ENCODE measurements at regions not wholly inside any gene's neighbourhood (a gene's known extent, or its start where the extent isn't known, plus 50 kb on each side); places are given as distances from the start of the nearest gene placed in this dataset.
"Not testable (repeated sequence)": the region's sequence is repeated elsewhere in the genome, so short reads cannot be mapped to it uniquely, and the experiment has no call there.

DNA sequence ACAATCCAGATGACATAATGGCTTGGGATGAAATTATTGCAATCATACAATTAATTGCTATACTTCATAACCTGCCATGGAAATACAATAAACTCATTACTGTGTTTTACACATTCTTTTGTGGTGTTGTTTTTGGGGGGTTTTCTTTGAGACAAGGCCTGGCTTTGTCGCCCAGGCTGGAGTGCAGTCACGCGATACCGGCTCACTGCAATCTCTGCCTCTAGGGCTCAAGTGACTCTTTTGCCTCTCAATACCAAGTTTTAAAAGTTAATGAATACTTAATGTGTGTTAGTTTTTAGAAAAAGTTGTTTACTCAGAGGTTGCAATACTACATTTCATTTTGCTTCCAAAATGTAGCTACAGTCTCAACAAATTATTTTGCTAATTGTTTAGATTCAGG lies 598.4 kb downstream of the CHSY3 start:
- Histone ChIP-seq H2AFZ (ENCODE audit: insufficient read depth, low read depth, low read length, poor library complexity, severe bottlenecking) (no peak overlapping the region), H3K79me2 (ENCODE audit: insufficient read depth, low read length) (no peaks in the 10 kb centered on the region), H3K4me1 (ENCODE audit: control insufficient read depth in 1 of 2, insufficient read depth in 2 of 2, low read length in 2 of 2) (no peaks in the 10 kb centered on the region), H3K36me3 (replicated peaks in 1 of 2; ENCODE audit: control insufficient read depth in 1 of 2, insufficient read depth in 2 of 2, low read length in 2 of 2) (no peaks in the 10 kb centered on the region), H3K27me3 (ENCODE audit: control insufficient read depth in 2 of 2, insufficient read depth in 2 of 2, low read length in 2 of 2) (no peaks in the 10 kb centered on the region), H3K4me3 (replicated peaks in 1 of 3; ENCODE audit: low read depth in 2 of 3, low read length in 3 of 3) (no peak overlapping the region), H3K9ac (ENCODE audit: insufficient read depth, low read length, poor library complexity, severe bottlenecking) (no peak overlapping the region), H3K27ac (ENCODE audit: low read depth in 1 of 2, low read length in 2 of 2) (no peak overlapping the region), H4K20me1 (ENCODE audit: insufficient read depth, low read length) (no peaks in the 10 kb centered on the region), H3K9me3 (replicated peaks in 1 of 2; ENCODE audit: control insufficient read depth in 1 of 2, insufficient read depth in 1 of 2, low read length in 2 of 2) (peaks cover 0 to 3% of the 10 kb centered on the region in 2 donors), H3K4me2 (replicated peaks; ENCODE audit: extremely low read depth, low read length, poor library complexity, severe bottlenecking) (no peak overlapping the region)
- H3K36me3 Mint-ChIP-seq: no peaks in the 10 kb centered on the region
- peaks cover 0 to 7% (median 6%) of the 10 kb centered on the region in 7 donors for H3K9me3 Mint-ChIP-seq
- intact Hi-C loops (cut with micrococcal nuclease): no loop called here
- H3K27me3 Mint-ChIP-seq (ENCODE audit: low read depth in 3 of 3): no peaks in the 10 kb centered on the region
- H3K4me3 Mint-ChIP-seq: no peak overlapping the region
- TF ChIP-seq, protein P1, sequence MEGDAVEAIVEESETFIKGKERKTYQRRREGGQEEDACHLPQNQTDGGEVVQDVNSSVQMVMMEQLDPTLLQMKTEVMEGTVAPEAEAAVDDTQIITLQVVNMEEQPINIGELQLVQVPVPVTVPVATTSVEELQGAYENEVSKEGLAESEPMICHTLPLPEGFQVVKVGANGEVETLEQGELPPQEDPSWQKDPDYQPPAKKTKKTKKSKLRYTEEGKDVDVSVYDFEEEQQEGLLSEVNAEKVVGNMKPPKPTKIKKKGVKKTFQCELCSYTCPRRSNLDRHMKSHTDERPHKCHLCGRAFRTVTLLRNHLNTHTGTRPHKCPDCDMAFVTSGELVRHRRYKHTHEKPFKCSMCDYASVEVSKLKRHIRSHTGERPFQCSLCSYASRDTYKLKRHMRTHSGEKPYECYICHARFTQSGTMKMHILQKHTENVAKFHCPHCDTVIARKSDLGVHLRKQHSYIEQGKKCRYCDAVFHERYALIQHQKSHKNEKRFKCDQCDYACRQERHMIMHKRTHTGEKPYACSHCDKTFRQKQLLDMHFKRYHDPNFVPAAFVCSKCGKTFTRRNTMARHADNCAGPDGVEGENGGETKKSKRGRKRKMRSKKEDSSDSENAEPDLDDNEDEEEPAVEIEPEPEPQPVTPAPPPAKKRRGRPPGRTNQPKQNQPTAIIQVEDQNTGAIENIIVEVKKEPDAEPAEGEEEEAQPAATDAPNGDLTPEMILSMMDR (IDR thresholded peaks at IDR 0.05): no peak
- no CpG with 5 or more reads among the region's 4 CpGs for WGBS (ENCODE audit: insufficient coverage)
- no peak for DNase-seq
- no peaks in the 10 kb centered on the region for H3K4me1 Mint-ChIP-seq
- H3K27ac Mint-ChIP-seq: no peak overlapping the region

DNA sequence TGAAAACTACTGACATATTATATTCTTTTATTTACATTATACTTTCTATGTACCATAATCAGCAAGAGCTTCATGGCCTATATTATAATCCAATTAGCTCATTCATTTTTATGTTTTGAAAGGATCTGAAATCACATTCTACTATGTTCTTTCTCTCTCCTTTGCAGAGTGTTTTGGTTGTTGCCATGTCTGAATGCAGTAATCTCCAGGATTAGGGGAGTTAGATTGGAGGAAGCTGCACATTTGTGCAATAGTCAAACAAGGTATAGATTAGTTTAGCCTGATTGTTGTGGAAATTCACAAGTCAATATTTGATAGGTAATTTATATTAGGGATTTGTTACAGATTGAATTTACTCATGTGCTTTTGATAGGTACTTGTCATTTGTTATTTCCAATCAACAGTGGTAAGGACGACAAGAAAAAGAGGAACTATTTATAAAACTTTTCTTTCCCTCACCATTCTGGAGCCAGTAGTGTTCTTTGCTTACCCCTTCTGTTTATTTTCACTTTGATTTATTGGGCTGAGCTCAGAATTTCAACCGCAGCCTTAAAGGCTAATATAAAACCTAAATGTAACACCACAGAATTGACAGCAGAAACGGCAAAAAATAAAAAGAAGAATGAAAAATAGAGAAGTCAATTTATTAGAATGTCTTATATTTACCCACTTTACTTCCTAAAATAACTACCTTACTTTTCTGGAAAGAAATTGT lies 597.0 kb downstream of the CHSY3 start:
- no peaks in the 10 kb centered on the region for H3K27me3 ChIP-seq (ENCODE audit: control insufficient read depth in 2 of 2, insufficient read depth in 2 of 2, low read length in 2 of 2)
- no peak overlapping the region for H3K27ac ChIP-seq (ENCODE audit: low read depth in 1 of 2, low read length in 2 of 2)
- no peak for DNase-seq
- Mint-ChIP-seq H3K9me3 (peaks cover 0 to 7% (median 6%) of the 10 kb centered on the region in 7 donors), H3K36me3 (no peaks in the 10 kb centered on the region), H3K4me3 (no peak overlapping the region), H3K27me3 (ENCODE audit: low read depth in 3 of 3) (no peaks in the 10 kb centered on the region), H3K27ac (no peak overlapping the region), H3K4me1 (no peaks in the 10 kb centered on the region)
- 0% methylated on average over 1 of the region's 3 CpGs for WGBS (ENCODE audit: insufficient coverage)
- H4K20me1 ChIP-seq (ENCODE audit: insufficient read depth, low read length): no peaks in the 10 kb centered on the region
- no peaks in the 10 kb centered on the region for H3K4me1 ChIP-seq (ENCODE audit: control insufficient read depth in 1 of 2, insufficient read depth in 2 of 2, low read length in 2 of 2)
- peaks cover 0 to 3% of the 10 kb centered on the region in 2 donors for H3K9me3 ChIP-seq (replicated peaks in 1 of 2; ENCODE audit: control insufficient read depth in 1 of 2, insufficient read depth in 1 of 2, low read length in 2 of 2)
- intact Hi-C loops (cut with micrococcal nuclease): no loop called here
- no peaks in the 10 kb centered on the region for H3K79me2 ChIP-seq (ENCODE audit: insufficient read depth, low read length)
- no peak overlapping the region for H3K9ac ChIP-seq (ENCODE audit: insufficient read depth, low read length, poor library complexity, severe bottlenecking)
- no peak overlapping the region for H3K4me2 ChIP-seq (replicated peaks; ENCODE audit: extremely low read depth, low read length, poor library complexity, severe bottlenecking)
- H3K36me3 ChIP-seq (replicated peaks in 1 of 2; ENCODE audit: control insufficient read depth in 1 of 2, insufficient read depth in 2 of 2, low read length in 2 of 2): no peaks in the 10 kb centered on the region
- no peak overlapping the region for H2AFZ ChIP-seq (ENCODE audit: insufficient read depth, low read depth, low read length, poor library complexity, severe bottlenecking)
- H3K4me3 ChIP-seq (replicated peaks in 1 of 3; ENCODE audit: low read depth in 2 of 3, low read length in 3 of 3): no peak overlapping the region
- TF ChIP-seq, protein P1 (IDR thresholded peaks at IDR 0.05): no peak

- H3K9ac ChIP-seq (ENCODE audit: insufficient read depth, low read length, poor library complexity, severe bottlenecking); H3K36me3 Mint-ChIP-seq; H4K20me1 ChIP-seq (ENCODE audit: insufficient read depth, low read length); H3K4me3 ChIP-seq (replicated peaks in 1 of 3; ENCODE audit: low read depth in 2 of 3, low read length in 3 of 3); H3K9me3 ChIP-seq (replicated peaks in 1 of 2; ENCODE audit: control insufficient read depth in 1 of 2, insufficient read depth in 1 of 2, low read length in 2 of 2); H3K9me3 Mint-ChIP-seq; H3K4me3 Mint-ChIP-seq; H3K4me1 Mint-ChIP-seq; intact Hi-C loops (cut with micrococcal nuclease); DNase-seq; H3K79me2 ChIP-seq (ENCODE audit: insufficient read depth, low read length); H3K36me3 ChIP-seq (replicated peaks in 1 of 2; ENCODE audit: control insufficient read depth in 1 of 2, insufficient read depth in 2 of 2, low read length in 2 of 2); H3K27me3 ChIP-seq (ENCODE audit: control insufficient read depth in 2 of 2, insufficient read depth in 2 of 2, low read length in 2 of 2); H3K27me3 Mint-ChIP-seq (ENCODE audit: low read depth in 3 of 3); H3K27ac ChIP-seq (ENCODE audit: low read depth in 1 of 2, low read length in 2 of 2); H3K4me2 ChIP-seq (replicated peaks; ENCODE audit: extremely low read depth, low read length, poor library complexity, severe bottlenecking); H2AFZ ChIP-seq (ENCODE audit: insufficient read depth, low read depth, low read length, poor library complexity, severe bottlenecking); H3K4me1 ChIP-seq (ENCODE audit: control insufficient read depth in 1 of 2, insufficient read depth in 2 of 2, low read length in 2 of 2): not testable (repeated sequence)
- WGBS (ENCODE audit: insufficient coverage): no CpG with 5 or more reads among the region's 4 CpGs
- H3K27ac Mint-ChIP-seq: peak overlapping the region in 1 of 7 donors; percentile 33
Measured at GRCh38 chr5:130500495-130500894, 596.2 kb downstream of the CHSY3 start.
